Tibial nerve (tissue), 4 donors: ENCODE measurements at regions not wholly inside any gene's neighbourhood (a gene's known extent, or its start where the extent isn't known, plus 50 kb on each side); places are given as distances from the start of the nearest gene placed in this dataset.

Source experiments
- DNase-seq, 2 donors: peaks; one replicate each; pipeline ENCODE4 v3.0.0-alpha.2; 2019; ENCODE audit warnings: low spot score in 2 of 2
- H3K27ac ChIP-seq, 4 donors: fragments of 200-600 bp; sonication (generic) in 3 of 4; one replicate each; pipeline ENCODE4 v1.5.1; 2017 to 2019; ENCODE audit warnings: mild to moderate bottlenecking in 1 of 4
- H3K27me3 ChIP-seq, 2 donors: fragments of 200-600 bp; sonication (generic) in 1 of 2; one replicate each; pipeline versions ENCODE4 v1.5.1 to v1.6.0; 2017 to 2019
- H3K36me3 ChIP-seq, 3 donors: fragments of 200-600 bp; sonication (generic); one replicate each; pipeline ENCODE4 v1.5.1; 2018 to 2019
- H3K4me1 ChIP-seq, 4 donors: fragments of 200-600 bp; sonication (generic) in 3 of 4; one replicate each; pipeline ENCODE4 v1.5.1; 2017 to 2019
- H3K4me3 ChIP-seq, 4 donors: fragments of 200-600 bp; sonication (generic) in 3 of 4; one replicate each; pipeline ENCODE4 v1.5.1; 2017 to 2019; ENCODE audit warnings: mild to moderate bottlenecking in 1 of 4, moderate library complexity in 1 of 4
- H3K9me3 ChIP-seq, 4 donors: fragments of 200-600 bp; sonication (generic) in 3 of 4; one replicate each; pipeline ENCODE4 v1.5.1; 2017 to 2019
- EP300 ChIP-seq, 2 donors: sonication (generic); formaldehyde crosslinking; IDR thresholded peaks; one replicate each; pipeline ENCODE4 v1.6.1; 2017; ENCODE audit warnings: antibody characterized with exemption in 2 of 2, mild to moderate bottlenecking in 1 of 2
- POLR2A ChIP-seq, 2 donors: fragments of 450-650 bp; IDR thresholded peaks; one replicate each; pipeline ENCODE4 v1.6.1; 2017; ENCODE audit warnings: antibody characterized with exemption in 2 of 2, mild to moderate bottlenecking in 2 of 2, moderate library complexity in 2 of 2
- WGBS, 2 donors: methylation state at CpG; one replicate each; pipeline ENCODE4 v1.1.5; 2018; 5-methylcytosine and 5-hydroxymethylcytosine counted together
- TF ChIP-seq, protein P1 (sequence below), 5 experiments: fragments of 200-600 bp in 3 of 5; fragments of 450-650 bp in 2 of 5; sonication (generic) in 3 of 5; IDR thresholded peaks; one replicate each; pipeline ENCODE4 v1.5.1; 2016 to 2019; ENCODE audit warnings: antibody characterized with exemption in 5 of 5, mild to moderate bottlenecking in 3 of 5, moderate library complexity in 2 of 5

DNA sequence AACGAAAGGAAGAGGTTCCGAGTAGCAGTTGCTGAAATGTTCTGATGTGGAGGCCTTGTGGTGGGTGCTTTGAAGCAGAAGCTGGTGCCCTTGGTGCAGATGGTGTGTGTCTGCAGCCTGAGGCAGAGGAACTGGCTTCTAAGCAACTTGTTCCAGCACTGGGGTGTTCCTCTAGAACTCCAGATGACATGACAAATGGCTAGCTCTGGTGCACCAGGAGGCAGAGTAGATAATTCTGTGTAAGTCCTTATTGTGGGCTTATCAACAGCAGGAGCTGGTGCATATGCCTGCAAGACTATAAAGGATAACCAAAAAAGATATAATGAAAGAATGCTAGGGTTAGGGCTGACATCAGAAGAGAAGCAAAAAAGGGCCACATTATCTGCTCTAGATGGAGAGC lies 76.5 kb downstream of the ARL5B start:
- Histone ChIP-seq H3K9me3 (no peaks in the 10 kb centered on the region), H3K27ac (no peak overlapping the region), H3K4me1 (no peaks in the 10 kb centered on the region), H3K4me3 (no peak overlapping the region), H3K36me3 (no peaks in the 10 kb centered on the region), H3K27me3 (no peaks in the 10 kb centered on the region)
- WGBS, 2 donors, result 92 to 98% methylated on average over 2 of the region's 2 CpGs
- TF ChIP-seq POLR2A (IDR thresholded peaks at IDR 0.05) (no peak), EP300 (IDR thresholded peaks at IDR 0.05) (no peak)
- TF ChIP-seq, protein P1, sequence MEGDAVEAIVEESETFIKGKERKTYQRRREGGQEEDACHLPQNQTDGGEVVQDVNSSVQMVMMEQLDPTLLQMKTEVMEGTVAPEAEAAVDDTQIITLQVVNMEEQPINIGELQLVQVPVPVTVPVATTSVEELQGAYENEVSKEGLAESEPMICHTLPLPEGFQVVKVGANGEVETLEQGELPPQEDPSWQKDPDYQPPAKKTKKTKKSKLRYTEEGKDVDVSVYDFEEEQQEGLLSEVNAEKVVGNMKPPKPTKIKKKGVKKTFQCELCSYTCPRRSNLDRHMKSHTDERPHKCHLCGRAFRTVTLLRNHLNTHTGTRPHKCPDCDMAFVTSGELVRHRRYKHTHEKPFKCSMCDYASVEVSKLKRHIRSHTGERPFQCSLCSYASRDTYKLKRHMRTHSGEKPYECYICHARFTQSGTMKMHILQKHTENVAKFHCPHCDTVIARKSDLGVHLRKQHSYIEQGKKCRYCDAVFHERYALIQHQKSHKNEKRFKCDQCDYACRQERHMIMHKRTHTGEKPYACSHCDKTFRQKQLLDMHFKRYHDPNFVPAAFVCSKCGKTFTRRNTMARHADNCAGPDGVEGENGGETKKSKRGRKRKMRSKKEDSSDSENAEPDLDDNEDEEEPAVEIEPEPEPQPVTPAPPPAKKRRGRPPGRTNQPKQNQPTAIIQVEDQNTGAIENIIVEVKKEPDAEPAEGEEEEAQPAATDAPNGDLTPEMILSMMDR (IDR thresholded peaks at IDR 0.05), result no peak
- no peak for DNase-seq

- no peak for DNase-seq
- Histone ChIP-seq H3K36me3 (no peaks in the 10 kb centered on the region), H3K27ac (no peak overlapping the region), H3K4me3 (no peak overlapping the region), H3K9me3 (peaks cover 0 to 3% (median 0%) of the 10 kb centered on the region in 4 donors), H3K27me3 (no peaks in the 10 kb centered on the region), H3K4me1 (no peaks in the 10 kb centered on the region)
- TF ChIP-seq, protein P1 (IDR thresholded peaks at IDR 0.05), result no peak
- TF ChIP-seq EP300 (IDR thresholded peaks at IDR 0.05) (no peak), POLR2A (IDR thresholded peaks at IDR 0.05) (no peak)
- 81 to 84% methylated on average over 2 of the region's 2 CpGs for WGBS, 2 donors
These were observed 78.0 kb downstream of the ARL5B start for GRCh38 chr10:18737236-18737635.

DNA sequence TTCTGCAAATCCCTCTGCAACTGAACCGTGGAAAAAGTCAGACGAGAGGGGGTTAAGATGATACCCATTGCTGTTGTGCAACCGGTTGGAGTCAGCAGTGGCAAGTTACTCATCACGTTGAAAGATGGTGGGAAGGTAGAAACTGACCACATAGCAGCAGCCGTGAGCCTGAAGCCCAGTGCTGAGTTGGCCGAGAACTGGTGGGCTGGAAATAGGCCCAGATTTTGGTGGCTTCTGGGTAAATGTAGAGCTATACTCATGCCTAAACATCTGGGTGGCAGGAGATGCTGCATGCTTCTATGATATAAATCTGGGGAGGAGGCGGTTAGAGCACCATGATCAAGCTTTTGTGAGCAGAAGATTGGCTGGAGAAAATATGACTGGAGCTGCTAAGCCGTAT lies 78.6 kb downstream of the ARL5B start:
- Histone ChIP-seq H3K4me1 (no peaks in the 10 kb centered on the region), H3K9me3 (peaks cover 0 to 3% (median 0%) of the 10 kb centered on the region in 4 donors), H3K4me3 (no peak overlapping the region), H3K27ac (no peak overlapping the region), H3K36me3 (no peaks in the 10 kb centered on the region), H3K27me3 (no peaks in the 10 kb centered on the region)
- TF ChIP-seq, protein P1 (IDR thresholded peaks at IDR 0.05), result no peak
- no peak for TF ChIP-seq EP300 (IDR thresholded peaks at IDR 0.05)
- DNase-seq, result no peak
- WGBS, 2 donors, result 80 to 91% methylated on average over 8 of the region's 8 CpGs

- 33 to 52% methylated on average over 3 of the region's 3 CpGs for WGBS, 2 donors
- no peaks in the 10 kb centered on the region for H3K27me3 ChIP-seq
- no peak for TF ChIP-seq POLR2A (IDR thresholded peaks at IDR 0.05)
- no peak for TF ChIP-seq EP300 (IDR thresholded peaks at IDR 0.05)
- TF ChIP-seq, protein P1 (IDR thresholded peaks at IDR 0.05), result no peak
These were observed 79.6 kb downstream of the ARL5B start for GRCh38 chr10:18738835-18739234.

DNA sequence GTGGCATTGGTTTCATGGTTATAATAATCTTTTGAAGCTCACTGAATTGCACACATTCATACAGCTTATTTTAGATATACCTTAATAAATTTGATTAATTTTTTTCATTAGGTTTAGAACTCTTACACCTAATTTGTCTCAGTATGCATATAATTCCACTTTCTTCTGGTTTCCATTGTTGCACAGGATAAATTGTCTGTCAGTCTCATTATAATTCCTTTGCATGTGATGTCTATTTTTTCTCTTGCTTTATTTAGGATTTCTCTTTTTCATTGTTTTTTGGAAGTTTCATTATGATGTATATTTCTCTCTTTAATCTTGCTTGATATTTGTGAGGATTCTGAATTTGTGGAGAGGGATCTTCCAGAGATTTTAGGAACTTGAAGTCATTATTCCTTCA lies 84.7 kb downstream of the ARL5B start:
- no peak overlapping the region for H3K27ac ChIP-seq
- H3K4me3 ChIP-seq, result no peak overlapping the region
- no peak for DNase-seq
- TF ChIP-seq, protein P1 (IDR thresholded peaks at IDR 0.05), result no peak
- no peak for TF ChIP-seq EP300 (IDR thresholded peaks at IDR 0.05)
- TF ChIP-seq POLR2A (IDR thresholded peaks at IDR 0.05), result no peak
- H3K9me3 ChIP-seq, result peaks cover 0 to 25% (median 2%) of the 10 kb centered on the region in 4 donors
- no peaks in the 10 kb centered on the region for H3K4me1 ChIP-seq
- no peaks in the 10 kb centered on the region for H3K27me3 ChIP-seq
- no peaks in the 10 kb centered on the region for H3K36me3 ChIP-seq

More at GRCh38 chr10:18738835-18739234, 79.6 kb downstream of the ARL5B start:
- H3K4me1 ChIP-seq, result no peaks in the 10 kb centered on the region
- H3K36me3 ChIP-seq, result no peaks in the 10 kb centered on the region
- no peak overlapping the region for H3K4me3 ChIP-seq
- H3K27ac ChIP-seq, result no peak overlapping the region
- no peak for DNase-seq
- peaks cover 0 to 12% (median 0%) of the 10 kb centered on the region in 4 donors for H3K9me3 ChIP-seq
